ENCODE measurements at regions not wholly inside any gene's neighbourhood (a gene's known extent, or its start where the extent isn't known, plus 50 kb on each side); places are given as distances from the start of the nearest gene placed in this dataset.

- Histone ChIP-seq H3K9me3 (ENCODE audit: insufficient read depth, low read depth) (no peaks in the 10 kb centered on the region), H4K20me1 (ENCODE audit: insufficient read depth) (no peaks in the 10 kb centered on the region), H2AFZ (no peak overlapping the region), H3F3A (ENCODE audit: insufficient read depth, low read depth) (no peaks in the 10 kb centered on the region), H3K27ac (no peak overlapping the region), H3K4me2 (no peak overlapping the region), H3K27me3 (ENCODE audit: insufficient read depth, low read depth) (no peaks in the 10 kb centered on the region), H3K4me3 (no peak overlapping the region), H3K9me2 (ENCODE audit: insufficient read depth) (no peaks in the 10 kb centered on the region; the same call in 1 of the 2 replicates), H3K36me3 (ENCODE audit: low read depth) (no peaks in the 10 kb centered on the region), H3K79me2 (ENCODE audit: low read depth) (no peaks in the 10 kb centered on the region), H3K4me1 (replicated peaks; ENCODE audit: insufficient read depth) (no peaks in the 10 kb centered on the region)
- no TSS peak for BruUV-seq (replicated peaks)
- ChIA-PET CTCF (no interaction called here), POLR2A (ENCODE audit: unreplicated experiment) (no interaction called here)
- no peak for DNase-seq
- TF ChIP-seq CTCF (conservative IDR thresholded peaks at IDR 0.05) (no peak), EZH2 (IDR thresholded peaks at IDR 0.05; ENCODE audit: low read depth) (no peak)
- intact Hi-C loops (cut with micrococcal nuclease; ENCODE audit: unreplicated experiment), result no loop called here
Observed at GRCh38 chr2:6578416-6578815, 287.3 kb downstream of the CMPK2 start.

GRCh38 chr2:6579281-6579680 lies 286.4 kb downstream of the CMPK2 start:
- TF ChIP-seq EZH2 (IDR thresholded peaks at IDR 0.05; ENCODE audit: low read depth), result no peak
- no peak for TF ChIP-seq CTCF (conservative IDR thresholded peaks at IDR 0.05)
- Histone ChIP-seq H3K9me3 (ENCODE audit: insufficient read depth, low read depth) (no peaks in the 10 kb centered on the region), H3K4me3 (no peak overlapping the region), H2AFZ (no peak overlapping the region), H4K20me1 (ENCODE audit: insufficient read depth) (no peaks in the 10 kb centered on the region), H3K36me3 (ENCODE audit: low read depth) (no peaks in the 10 kb centered on the region), H3K27ac (no peak overlapping the region), H3F3A (ENCODE audit: insufficient read depth, low read depth) (no peaks in the 10 kb centered on the region), H3K79me2 (ENCODE audit: low read depth) (no peaks in the 10 kb centered on the region), H3K9me2 (ENCODE audit: insufficient read depth) (no peaks in the 10 kb centered on the region; the same call in 1 of the 2 replicates), H3K4me1 (replicated peaks; ENCODE audit: insufficient read depth) (no peaks in the 10 kb centered on the region), H3K27me3 (ENCODE audit: insufficient read depth, low read depth) (no peaks in the 10 kb centered on the region), H3K4me2 (no peak overlapping the region)
- intact Hi-C loops (cut with micrococcal nuclease; ENCODE audit: unreplicated experiment), result no loop called here
- ChIA-PET POLR2A (ENCODE audit: unreplicated experiment) (no interaction called here), CTCF (no interaction called here)
- DNase-seq, result no peak
- BruUV-seq (replicated peaks), result no TSS peak

- Histone ChIP-seq H3K27ac (no peak overlapping the region), H3K9me2 (ENCODE audit: insufficient read depth) (no peaks in the 10 kb centered on the region), H3F3A (ENCODE audit: insufficient read depth, low read depth) (no peaks in the 10 kb centered on the region), H3K79me2 (ENCODE audit: low read depth) (no peaks in the 10 kb centered on the region), H2AFZ (no peak overlapping the region), H3K4me2 (no peak overlapping the region), H3K4me1 (replicated peaks; ENCODE audit: insufficient read depth) (no peaks in the 10 kb centered on the region), H3K27me3 (ENCODE audit: insufficient read depth, low read depth) (no peaks in the 10 kb centered on the region), H3K9me3 (ENCODE audit: insufficient read depth, low read depth) (no peaks in the 10 kb centered on the region), H4K20me1 (ENCODE audit: insufficient read depth) (no peaks in the 10 kb centered on the region), H3K36me3 (ENCODE audit: low read depth) (no peaks in the 10 kb centered on the region), H3K4me3 (no peak overlapping the region)
- intact Hi-C loops (cut with micrococcal nuclease; ENCODE audit: unreplicated experiment), result no loop called here
- POLR2A ChIA-PET (ENCODE audit: unreplicated experiment), result no interaction called here
- no peak for TF ChIP-seq EZH2 (IDR thresholded peaks at IDR 0.05; ENCODE audit: low read depth)
- TF ChIP-seq CTCF (conservative IDR thresholded peaks at IDR 0.05), result no peak
- no peak for DNase-seq
- CTCF ChIA-PET, result no interaction called here
- no TSS peak for BruUV-seq (replicated peaks)
Observed at GRCh38 chr2:6580982-6581381, 284.7 kb downstream of the CMPK2 start.

Measured in PC-9 (cell line).